ENCODE measurements at regions not wholly inside any gene's neighbourhood (a gene's known extent, or its start where the extent isn't known, plus 50 kb on each side); places are given as distances from the start of the nearest gene placed in this dataset.

DNA sequence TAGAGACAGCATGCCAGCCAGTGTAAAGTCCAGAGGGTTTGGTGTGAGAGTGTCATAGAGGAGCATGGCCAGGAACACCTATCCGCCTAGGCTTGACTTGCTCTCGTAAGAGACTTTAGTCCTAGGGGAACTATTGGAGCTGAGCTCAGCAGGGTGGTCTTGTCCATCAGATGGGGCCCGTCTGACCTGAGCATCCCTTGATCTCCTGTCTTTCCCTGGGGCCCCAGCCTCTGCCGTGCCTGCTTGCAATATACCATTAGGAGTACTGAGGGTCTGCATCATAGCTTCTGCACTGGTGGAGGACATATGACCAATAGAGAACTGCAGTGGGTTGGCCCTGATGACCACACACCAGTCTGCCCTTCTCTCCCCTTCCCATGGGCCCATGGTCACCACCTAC is 251.0 kb downstream of the TUSC1 start:
- Histone ChIP-seq H3K4me3 (no peak overlapping the region), H3K27ac (no peak overlapping the region), H3K36me3 (no peaks in the 10 kb centered on the region), H3K4me1 (no peaks in the 10 kb centered on the region), H3K27me3 (no peaks in the 10 kb centered on the region), H3K9me3 (peaks cover 0 to 3% (median 0%) of the 10 kb centered on the region in 3 donors)
- intact Hi-C loops (cut with DNase I; ENCODE audit: low total_unique reads) = no loop called here
- TF ChIP-seq, protein P1, sequence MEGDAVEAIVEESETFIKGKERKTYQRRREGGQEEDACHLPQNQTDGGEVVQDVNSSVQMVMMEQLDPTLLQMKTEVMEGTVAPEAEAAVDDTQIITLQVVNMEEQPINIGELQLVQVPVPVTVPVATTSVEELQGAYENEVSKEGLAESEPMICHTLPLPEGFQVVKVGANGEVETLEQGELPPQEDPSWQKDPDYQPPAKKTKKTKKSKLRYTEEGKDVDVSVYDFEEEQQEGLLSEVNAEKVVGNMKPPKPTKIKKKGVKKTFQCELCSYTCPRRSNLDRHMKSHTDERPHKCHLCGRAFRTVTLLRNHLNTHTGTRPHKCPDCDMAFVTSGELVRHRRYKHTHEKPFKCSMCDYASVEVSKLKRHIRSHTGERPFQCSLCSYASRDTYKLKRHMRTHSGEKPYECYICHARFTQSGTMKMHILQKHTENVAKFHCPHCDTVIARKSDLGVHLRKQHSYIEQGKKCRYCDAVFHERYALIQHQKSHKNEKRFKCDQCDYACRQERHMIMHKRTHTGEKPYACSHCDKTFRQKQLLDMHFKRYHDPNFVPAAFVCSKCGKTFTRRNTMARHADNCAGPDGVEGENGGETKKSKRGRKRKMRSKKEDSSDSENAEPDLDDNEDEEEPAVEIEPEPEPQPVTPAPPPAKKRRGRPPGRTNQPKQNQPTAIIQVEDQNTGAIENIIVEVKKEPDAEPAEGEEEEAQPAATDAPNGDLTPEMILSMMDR (IDR thresholded peaks at IDR 0.05) = no peak
- no peak for DNase-seq

DNA sequence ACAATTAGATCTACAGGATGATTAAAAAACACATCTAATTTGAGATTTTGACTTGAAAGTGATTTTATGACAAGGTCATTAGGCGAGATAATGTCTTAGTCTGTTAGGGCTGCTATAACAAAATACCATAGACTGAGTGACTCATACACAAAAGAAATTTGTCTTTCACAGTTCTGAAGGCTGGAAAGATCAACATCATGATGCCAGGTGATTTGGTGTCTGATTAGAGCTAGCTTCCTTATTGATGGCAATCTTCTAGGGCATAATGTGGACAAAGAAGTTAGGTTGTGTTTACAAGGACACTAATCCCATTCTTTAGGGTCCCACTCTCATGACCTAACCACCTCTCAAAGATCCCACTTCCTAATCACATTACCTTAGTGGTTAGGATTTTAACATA is 256.7 kb downstream of the TUSC1 start:
- Histone ChIP-seq H3K27me3 (no peaks in the 10 kb centered on the region), H3K27ac (no peak overlapping the region), H3K4me1 (peaks cover 0 to 8% (median 0%) of the 10 kb centered on the region in 4 donors), H3K36me3 (no peaks in the 10 kb centered on the region), H3K9me3 (no peaks in the 10 kb centered on the region), H3K4me3 (no peak overlapping the region)
- intact Hi-C loops (cut with DNase I; ENCODE audit: low total_unique reads) = no loop called here
- TF ChIP-seq, protein P1 (IDR thresholded peaks at IDR 0.05) = no peak
- no peak for DNase-seq

DNA sequence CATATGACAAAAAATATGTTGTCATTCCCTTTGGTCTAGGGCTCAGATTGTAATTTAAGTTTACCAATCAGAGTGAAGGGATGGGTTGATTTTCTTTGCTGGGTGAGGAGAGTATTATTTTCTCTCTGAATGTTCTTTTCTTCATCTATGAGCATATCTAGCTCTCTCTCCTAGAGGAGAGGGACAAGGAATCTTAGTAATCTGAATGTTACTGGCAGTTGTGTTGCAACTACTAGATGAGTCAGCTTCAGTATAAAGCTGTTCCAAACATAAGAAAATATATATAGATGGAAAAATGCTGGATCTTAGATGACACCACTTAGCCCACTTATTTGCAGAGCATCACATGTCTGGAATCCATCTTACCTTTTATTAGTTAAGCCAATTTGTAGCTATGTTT is 259.3 kb downstream of the TUSC1 start:
- Histone ChIP-seq H3K36me3 (no peaks in the 10 kb centered on the region), H3K27ac (no peak overlapping the region), H3K27me3 (no peaks in the 10 kb centered on the region), H3K4me1 (peaks cover 0 to 8% (median 0%) of the 10 kb centered on the region in 4 donors), H3K4me3 (no peak overlapping the region), H3K9me3 (no peaks in the 10 kb centered on the region)
- TF ChIP-seq, protein P1 (IDR thresholded peaks at IDR 0.05) = no peak
- intact Hi-C loops (cut with DNase I; ENCODE audit: low total_unique reads) = no loop called here
- no peak for DNase-seq

DNA sequence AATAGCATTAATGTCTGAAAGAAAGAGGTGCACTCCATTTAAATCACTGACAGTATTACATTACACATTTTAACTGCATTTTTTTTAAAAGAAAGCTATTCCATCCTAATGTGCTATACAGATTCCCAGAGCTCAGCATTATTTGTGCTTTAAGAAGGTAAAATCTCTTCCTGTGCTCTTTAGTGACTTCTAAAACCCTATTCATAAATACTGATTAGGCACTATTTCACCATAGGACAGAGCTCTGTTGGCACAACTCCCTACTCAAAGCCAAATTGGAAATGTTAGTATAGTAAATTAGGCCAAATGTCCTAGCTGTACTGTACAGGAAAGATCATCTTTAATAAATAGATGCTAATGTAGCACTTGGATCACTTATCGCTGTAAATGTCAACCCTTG is 262.5 kb downstream of the TUSC1 start:
- DNase-seq = no peak
- TF ChIP-seq, protein P1 (IDR thresholded peaks at IDR 0.05) = no peak
- H3K27ac ChIP-seq = no peak overlapping the region
- peaks cover 0 to 3% (median 0%) of the 10 kb centered on the region in 4 donors for H3K4me1 ChIP-seq
- H3K4me3 ChIP-seq = no peak overlapping the region
- intact Hi-C loops (cut with DNase I; ENCODE audit: low total_unique reads) = no loop called here
- no peaks in the 10 kb centered on the region for H3K36me3 ChIP-seq
- no peaks in the 10 kb centered on the region for H3K27me3 ChIP-seq
- H3K9me3 ChIP-seq = no peaks in the 10 kb centered on the region

DNA sequence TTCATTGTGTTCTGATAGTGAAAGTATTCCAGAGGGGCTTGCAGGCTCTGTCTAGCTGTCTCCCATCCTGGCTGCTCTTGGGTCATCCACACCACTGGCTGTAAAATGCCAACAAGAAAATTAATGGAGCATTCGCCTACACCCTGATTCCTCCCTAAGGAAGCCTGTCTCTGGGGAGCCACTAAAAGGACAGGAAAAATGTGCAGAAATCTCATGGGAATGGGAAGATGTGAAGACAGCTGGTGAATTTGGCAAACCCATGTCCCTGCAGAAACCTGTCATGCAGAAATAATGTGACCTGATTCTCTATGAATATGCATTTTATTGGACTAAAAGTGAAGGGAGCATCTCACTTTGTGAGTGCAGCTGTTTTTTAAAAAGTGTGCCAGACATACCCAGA is 265.6 kb downstream of the TUSC1 start:
- Histone ChIP-seq H3K4me1 (no peaks in the 10 kb centered on the region), H3K9me3 (no peaks in the 10 kb centered on the region), H3K4me3 (no peak overlapping the region), H3K27me3 (no peaks in the 10 kb centered on the region), H3K36me3 (no peaks in the 10 kb centered on the region), H3K27ac (no peak overlapping the region)
- TF ChIP-seq, protein P1 (IDR thresholded peaks at IDR 0.05) = no peak
- intact Hi-C loops (cut with DNase I; ENCODE audit: low total_unique reads) = no loop called here
- DNase-seq = no peak

DNA sequence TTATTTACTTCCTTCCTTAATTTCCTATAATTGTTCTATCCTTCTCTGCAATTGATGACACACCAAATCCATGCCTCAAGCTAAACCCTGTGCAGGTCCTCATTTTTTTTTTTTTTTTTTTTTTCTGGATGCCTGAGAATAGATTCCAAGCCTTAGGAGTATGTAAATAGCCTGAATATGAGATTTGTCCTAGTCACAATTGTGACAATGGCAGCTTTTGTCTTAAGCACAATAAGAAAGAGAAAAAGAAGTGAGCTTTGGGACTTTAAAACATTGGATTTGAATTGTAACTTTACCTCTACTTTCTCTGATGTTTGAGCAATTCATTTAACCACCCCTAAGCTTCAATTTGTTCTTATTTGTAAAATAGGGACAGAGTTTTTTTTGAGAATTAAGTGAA is 280.5 kb downstream of the TUSC1 start:
- intact Hi-C loops (cut with DNase I; ENCODE audit: low total_unique reads) = no loop called here
- TF ChIP-seq, protein P1 (IDR thresholded peaks at IDR 0.05) = no peak
- no peaks in the 10 kb centered on the region for H3K36me3 ChIP-seq
- no peaks in the 10 kb centered on the region for H3K27me3 ChIP-seq
- H3K4me3 ChIP-seq = no peak overlapping the region
- no peaks in the 10 kb centered on the region for H3K9me3 ChIP-seq
- no peak overlapping the region for H3K27ac ChIP-seq
- DNase-seq = no peak
- H3K4me1 ChIP-seq = no peaks in the 10 kb centered on the region
